IMR-90 (cell line): ENCODE measurements at regions not wholly inside any gene's neighbourhood (a gene's known extent, or its start where the extent isn't known, plus 50 kb on each side); places are given as distances from the start of the nearest gene placed in this dataset.

Source experiments
- ATAC-seq: fragments of 200-7000 bp; cut with Tn5 transposase; 2 replicates; pipeline ENCODE4 v1.9.1; 2020; ENCODE audit warnings: low read depth, mild to moderate bottlenecking, moderate library complexity
- BruUV-seq: library from RNA; stranded (reverse); fragments of 400-500 nt; replicated peaks from 2 replicates; lab custom pipeline; 2021; lab: Mats Ljungman, UMichigan
- CTCF ChIA-PET: fragments of 300-600 bp; formaldehyde crosslinking; extraction: SDS; loops from one replicate; lab custom pipeline; 2021; ENCODE audit warnings: antibody characterized with exemption; lab: Yijun Ruan, JAX
- POLR2A ChIA-PET: fragments of 300-600 bp; sonication (Branson Sonifier 250); formaldehyde crosslinking; loops from one replicate; lab custom pipeline; 2022; ENCODE audit warnings: antibody characterized with exemption; ENCODE audit not compliant: unreplicated experiment; lab: Charles Lee
- DNase-seq: peaks from one replicate; pipeline ENCODE4 v3.0.0; 2013
- H2AFZ ChIP-seq: replicated peaks from 2 replicates; pipeline ENCODE3; 2013; ENCODE audit warnings: low read length, mild to moderate bottlenecking; ENCODE audit not compliant: poor library complexity
- H2AK5ac ChIP-seq: 2 replicates; pipeline ENCODE4 v1.6.1; 2013; ENCODE audit warnings: low read depth, low read length, inconsistent platforms
- H2AK9ac ChIP-seq: replicated peaks from 2 replicates; pipeline ENCODE3; 2013; ENCODE audit warnings: mild to moderate bottlenecking, low read depth, low read length, moderate library complexity; ENCODE audit not compliant: poor library complexity
- H2BK120ac ChIP-seq: 2 replicates; pipeline ENCODE4 v1.6.1; 2013; ENCODE audit warnings: low read depth, low read length, inconsistent platforms
- H2BK15ac ChIP-seq: 3 replicates; pipeline ENCODE4 v1.6.1; 2013; ENCODE audit warnings: low read depth, low read length, inconsistent platforms
- H2BK20ac ChIP-seq: 2 replicates; pipeline ENCODE4 v1.6.1; 2013; ENCODE audit warnings: low read depth, mild to moderate bottlenecking, inconsistent platforms, low read length, moderate library complexity
- H2BK5ac ChIP-seq: 2 replicates; pipeline ENCODE4 v1.6.1; 2013; ENCODE audit warnings: mild to moderate bottlenecking, low read depth, low read length, inconsistent platforms; ENCODE audit not compliant: poor library complexity, severe bottlenecking
- H3K14ac ChIP-seq: replicated peaks from 2 replicates; pipeline ENCODE4 v1.6.1; 2013; ENCODE audit warnings: low read depth, low read length, inconsistent platforms
- H3K18ac ChIP-seq: 2 replicates; pipeline ENCODE4 v1.6.1; 2013; ENCODE audit warnings: low read depth, low read length, control low read depth
- H3K23ac ChIP-seq: 2 replicates; pipeline ENCODE4 v1.6.1; 2013; ENCODE audit warnings: low read depth, low read length, inconsistent platforms
- H3K27ac ChIP-seq: 2 replicates; pipeline ENCODE4 v1.5.1; 2013; ENCODE audit warnings: mild to moderate bottlenecking, control low read depth, low read length; ENCODE audit not compliant: insufficient read depth
- H3K27me3 ChIP-seq: 2 replicates; pipeline ENCODE4 v1.6.1; 2013; ENCODE audit warnings: low read length; ENCODE audit not compliant: control insufficient read depth, insufficient read depth
- H3K36me3 ChIP-seq: 2 replicates; pipeline ENCODE4 v1.6.1; 2013; ENCODE audit warnings: low read length, mixed read lengths; ENCODE audit not compliant: control insufficient read depth, insufficient read depth
- H3K4ac ChIP-seq: 2 replicates; pipeline ENCODE4 v1.6.1; 2013; ENCODE audit warnings: low read depth, low read length, inconsistent platforms
- H3K4me1 ChIP-seq: 2 replicates; pipeline ENCODE4 v1.6.1; 2013; ENCODE audit warnings: low read length, mixed read lengths; ENCODE audit not compliant: control insufficient read depth, insufficient read depth
- H3K4me2 ChIP-seq: 2 replicates; pipeline ENCODE4 v1.6.1; 2013; ENCODE audit warnings: low read depth, mild to moderate bottlenecking, control low read depth, low read length, moderate library complexity
- H3K4me3 ChIP-seq: 2 replicates; pipeline ENCODE4 v1.5.1; 2013; ENCODE audit warnings: low read depth, mild to moderate bottlenecking, control low read depth, low read length, moderate library complexity; ENCODE audit not compliant: insufficient read depth
- H3K56ac ChIP-seq: 2 replicates; pipeline ENCODE4 v1.6.1; 2013; ENCODE audit warnings: low read length, inconsistent platforms; ENCODE audit not compliant: insufficient read depth; ENCODE audit errors: extremely low read depth
- H3K79me1 ChIP-seq, 2 experiments: 2 replicates each; pipeline ENCODE4 v1.6.1; 2013; ENCODE audit warnings: low read length in 2 of 2, inconsistent platforms in 1 of 2, low read depth in 1 of 2
- H3K9ac ChIP-seq: 2 replicates; pipeline ENCODE4 v1.6.1; 2013; ENCODE audit warnings: low read depth, low read length, control low read depth
- H3K9me1 ChIP-seq: 2 replicates; pipeline ENCODE4 v1.6.1; 2013; ENCODE audit warnings: low read length, inconsistent platforms; ENCODE audit not compliant: insufficient read depth
- H3K9me3 ChIP-seq: 2 replicates; pipeline ENCODE4 v1.6.1; 2013; ENCODE audit warnings: low read length; ENCODE audit not compliant: control insufficient read depth, insufficient read depth
- H4K20me1 ChIP-seq: 2 replicates; pipeline ENCODE4 v1.6.1; 2013; ENCODE audit warnings: low read length, inconsistent platforms; ENCODE audit not compliant: insufficient read depth
- H4K5ac ChIP-seq: 2 replicates; pipeline ENCODE4 v1.6.1; 2013; ENCODE audit warnings: mild to moderate bottlenecking, low read depth, low read length, control low read depth
- H4K8ac ChIP-seq, 2 experiments: 2 replicates each; pipeline ENCODE4 v1.6.1; 2013; ENCODE audit warnings: low read depth in 2 of 2, low read length in 2 of 2, control low read depth in 1 of 2, inconsistent platforms in 1 of 2
- H4K91ac ChIP-seq: 2 replicates; pipeline ENCODE4 v1.6.1; 2013; ENCODE audit warnings: low read depth, low read length, inconsistent platforms; ENCODE audit not compliant: insufficient read depth
- BHLHE40 ChIP-seq: fragments of 150-350 bp; IDR thresholded peaks from 2 replicates; pipeline ENCODE4 v1.6.1; 2016; ENCODE audit warnings: mild to moderate bottlenecking, low read depth, low read length
- CEBPB ChIP-seq: IDR thresholded peaks from 2 replicates; pipeline ENCODE4 v1.6.1; 2012; ENCODE audit warnings: low read depth, low read length, improper control_type of control experiment
- CTCF ChIP-seq: conservative IDR thresholded peaks from 2 replicates; pipeline ENCODE4 v1.5.1; 2012; ENCODE audit warnings: mild to moderate bottlenecking, low read depth, low read length, improper control_type of control experiment
- ELK1 ChIP-seq: fragments of 150-350 bp; IDR thresholded peaks from 2 replicates; pipeline ENCODE4 v1.6.1; 2016; ENCODE audit warnings: low read depth, mild to moderate bottlenecking, low read length, moderate library complexity, borderline replicate concordance
- FOS ChIP-seq: fragments of 150-350 bp; IDR thresholded peaks from 2 replicates; pipeline ENCODE4 v1.6.1; 2016; ENCODE audit warnings: low read depth, low read length
- MAZ ChIP-seq: IDR thresholded peaks from 2 replicates; pipeline ENCODE4 v1.6.1; 2012; ENCODE audit warnings: low read depth, mild to moderate bottlenecking, low read length, improper control_type of control experiment, moderate library complexity, borderline replicate concordance
- MXI1 ChIP-seq: IDR thresholded peaks from 2 replicates; pipeline ENCODE4 v1.6.1; 2012; ENCODE audit warnings: low read depth, mild to moderate bottlenecking, low read length, moderate library complexity, borderline replicate concordance
- NFE2L2 ChIP-seq: fragments of 150-350 bp; IDR thresholded peaks from 2 replicates; pipeline ENCODE4 v1.6.1; 2016; ENCODE audit warnings: low read depth, mild to moderate bottlenecking, low read length
- POLR2A ChIP-seq: IDR thresholded peaks from 2 replicates; pipeline ENCODE4 v1.6.1; 2012; ENCODE audit warnings: mild to moderate bottlenecking, low read depth, low read length
- RAD21 ChIP-seq: IDR thresholded peaks from 2 replicates; pipeline ENCODE4 v1.6.1; 2012; ENCODE audit warnings: low read length, improper control_type of control experiment
- RCOR1 ChIP-seq: IDR thresholded peaks from 2 replicates; pipeline ENCODE4 v1.6.1; 2012; ENCODE audit warnings: mild to moderate bottlenecking, low read length, improper control_type of control experiment; ENCODE audit not compliant: insufficient replicate concordance
- RFX5 ChIP-seq: IDR thresholded peaks from 2 replicates; pipeline ENCODE4 v1.8.0; 2012; ENCODE audit warnings: low read depth, mild to moderate bottlenecking, low read length, moderate library complexity
- SMC3 ChIP-seq: fragments of 150-350 bp; IDR thresholded peaks from 2 replicates; pipeline ENCODE4 v1.6.1; 2016; ENCODE audit warnings: low read depth, mild to moderate bottlenecking, antibody characterized with exemption, low read length, moderate library complexity
- USF2 ChIP-seq: fragments of 150-350 bp; IDR thresholded peaks from 2 replicates; pipeline ENCODE4 v1.6.1; 2017; ENCODE audit warnings: mild to moderate bottlenecking, antibody characterized with exemption, low read length, low read depth
- WGBS, 2 experiments: methylation state at CpG; one replicate each; pipeline versions ENCODE4 v1.1.5 to v1.1.7; 2013; ENCODE audit warnings: missing lambda C conversion rate in 2 of 2; ENCODE audit not compliant: insufficient read length in 1 of 2; ENCODE audit errors: extremely low coverage in 2 of 2; 5-methylcytosine and 5-hydroxymethylcytosine counted together
- dilution Hi-C: fragments of 300-500 bp; cut with HindIII; formaldehyde crosslinking; loops from one replicate; pipeline ENCODE4 v1.14.3; 2018; ENCODE audit warnings: low sequenced_read_pairs; ENCODE audit not compliant: unreplicated experiment
- in situ Hi-C: fragments of 300-500 bp; cut with MboI; formaldehyde crosslinking; loops from 3 replicates; pipeline ENCODE4 v1.14.3; 2019; ENCODE audit warnings: low sequenced_read_pairs, inconsistent platforms, mixed read lengths
- intact Hi-C: fragments of 100-400 bp; cut with micrococcal nuclease; formaldehyde crosslinking; loops from 2 replicates; pipeline ENCODE4 v1.10.0; 2022

- Histone ChIP-seq H3K4ac (no peak overlapping the region), H3K9ac (no peak overlapping the region), H3K36me3 (no peaks in the 10 kb centered on the region), H4K20me1 (no peaks in the 10 kb centered on the region), H2AK9ac (no peak overlapping the region), H3K79me1 (no peaks in the 10 kb centered on the region), H3K4me3 (no peak overlapping the region), H2AFZ (no peak overlapping the region), H4K5ac (no peak overlapping the region), H3K23ac (no peak overlapping the region), H3K4me2 (no peak overlapping the region), H3K18ac (no peak overlapping the region), H2AK5ac (no peak overlapping the region), H3K4me1 (no peaks in the 10 kb centered on the region), H3K27me3 (no peaks in the 10 kb centered on the region), H2BK120ac (no peak overlapping the region), H3K14ac (no peak overlapping the region), H2BK20ac (no peak overlapping the region), H4K91ac (no peak overlapping the region), H4K8ac (no peak overlapping the region), H3K27ac (no peak overlapping the region), H3K9me1 (no peaks in the 10 kb centered on the region), H3K56ac (no peak overlapping the region), H2BK15ac (no peak overlapping the region), H2BK5ac (no peak overlapping the region), H3K9me3 (peaks cover 10% of the 10 kb centered on the region)
- TF ChIP-seq MXI1, result no peak
- TF ChIP-seq ELK1, result no peak
- TF ChIP-seq SMC3, result no peak
- no peak for TF ChIP-seq BHLHE40
- no peak for TF ChIP-seq RAD21
- TF ChIP-seq CTCF, result no peak
- TF ChIP-seq FOS, result no peak
- no peak for TF ChIP-seq RCOR1
- TF ChIP-seq MAZ, result no peak
- TF ChIP-seq NFE2L2, result no peak
- no peak for TF ChIP-seq RFX5
- TF ChIP-seq POLR2A, result no peak
- TF ChIP-seq CEBPB, result no peak
- TF ChIP-seq USF2, result no peak
- no CpG with 5 or more reads among the region's 5 CpGs for WGBS, 2 experiments
- in situ Hi-C loops (loop anchor here (25.0 kb wide), 2 partner anchors 1770 to 1920 kb away; no protein-coding TSS in a partner anchor), intact Hi-C loops (no loop called here), dilution Hi-C loops (no loop called here)
- no TSS peak for BruUV-seq
- ChIA-PET POLR2A (no interaction called here), CTCF (no interaction called here)
- DNase-seq (no peak), ATAC-seq (no peak)
Measured at GRCh38 chr7:70867513-70867912, 264.4 kb upstream of the GALNT17 start.
